GM12878 (cell line): ENCODE measurements at regions not wholly inside any gene's neighbourhood (a gene's known extent, or its start where the extent isn't known, plus 50 kb on each side); places are given as distances from the start of the nearest gene placed in this dataset.

Source experiments
- CTCF ChIP-seq, 3 experiments: IDR thresholded peaks in 2 of 3; conservative IDR thresholded peaks in 1 of 3; 2 replicates each; pipeline ENCODE4 v1.5.1; 2011; ENCODE audit warnings: low read depth in 3 of 3, low read length in 3 of 3, mild to moderate bottlenecking in 3 of 3, control low read depth in 2 of 3, moderate library complexity in 2 of 3, inconsistent platforms in 1 of 3, mixed read lengths in 1 of 3; ENCODE audit not compliant: control insufficient read depth in 2 of 3, insufficient read depth in 1 of 3; ENCODE audit errors: extremely low read depth in 1 of 3
- ELK1 ChIP-seq: IDR thresholded peaks from 2 replicates; pipeline ENCODE4 v1.6.1; 2012; ENCODE audit warnings: low read depth, low read length, improper control_type of control experiment
- MAX ChIP-seq: IDR thresholded peaks from 2 replicates; pipeline ENCODE4 v1.6.1; 2012; ENCODE audit warnings: low read depth, low read length, improper control_type of control experiment
- NFXL1 ChIP-seq: fragments of 450-650 bp; IDR thresholded peaks from 2 replicates; pipeline ENCODE4 v1.6.1; 2017; ENCODE audit warnings: antibody characterized with exemption, mild to moderate bottlenecking, borderline replicate concordance
- POLR2A ChIP-seq: IDR thresholded peaks from 2 replicates; pipeline ENCODE4 v1.6.1; 2011; ENCODE audit warnings: low read depth, mild to moderate bottlenecking, low read length

- TF ChIP-seq CTCF (IDR thresholded peaks at IDR 0.05 in 2 of 3, conservative IDR thresholded peaks at IDR 0.05 in 1 of 3; ENCODE audit: control insufficient read depth in 2 of 3, extremely low read depth in 1 of 3, insufficient read depth in 1 of 3, low read depth in 3 of 3, low read length in 3 of 3) (no peak), ELK1 (no peak), POLR2A (no peak), MAX (no peak), NFXL1 (no peak)
These were observed 246.1 kb upstream of the CSF3R start for GRCh38 chr1:36728846-36729245.
